ENCODE measurements at regions not wholly inside any gene's neighbourhood (a gene's known extent, or its start where the extent isn't known, plus 50 kb on each side); places are given as distances from the start of the nearest gene placed in this dataset.
A peak's percentile ranks its signal among the peaks of the same experiment; 100 is the strongest.

- Histone ChIP-seq H3K9me3 (ENCODE audit: control insufficient read depth, low read depth, low read length) (no peaks in the 10 kb centered on the region), H3K4me3 (ENCODE audit: control insufficient read depth in 2 of 3, extremely low read depth in 1 of 3, insufficient read depth in 2 of 3, low read depth in 1 of 3, low read length in 3 of 3) (no peak overlapping the region), H3K79me2 (ENCODE audit: control insufficient read depth, insufficient read depth, low read length) (no peaks in the 10 kb centered on the region), H2AFZ (ENCODE audit: control insufficient read depth, low read length) (no peak overlapping the region), H3K9me1 (ENCODE audit: control insufficient read depth, extremely low read depth, insufficient read depth, low read length) (no peaks in the 10 kb centered on the region), H3K4me1 (ENCODE audit: control insufficient read depth, extremely low read depth, insufficient read depth, low read length) (peaks cover 5% of the 10 kb centered on the region), H3K27ac (ENCODE audit: control insufficient read depth, insufficient read depth, low read length) (no peak overlapping the region), H3K4me2 (ENCODE audit: control insufficient read depth, extremely low read depth, insufficient read depth, low read depth, low read length) (no peak overlapping the region), H3K9ac (ENCODE audit: control insufficient read depth, extremely low read depth, insufficient read depth, low read length) (no peak overlapping the region), H4K20me1 (ENCODE audit: control insufficient read depth, extremely low read depth, insufficient read depth, low read length) (no peaks in the 10 kb centered on the region), H3K36me3 (ENCODE audit: control insufficient read depth in 2 of 2, extremely low read depth in 1 of 2, insufficient read depth in 2 of 2, low read length in 2 of 2) (no peaks in the 10 kb centered on the region), H3K27me3 (ENCODE audit: control insufficient read depth, extremely low read depth, insufficient read depth, low read length) (no peaks in the 10 kb centered on the region)
- DNase-seq (ENCODE audit: low read depth, low spot score): no peak
- dilution Hi-C loops (cut with MboI; ENCODE audit: extremely low pct_ligation_motif_present, low sequenced_read_pairs): no loop called here
- no peak for TF ChIP-seq EZH2 (IDR thresholded peaks at IDR 0.05; ENCODE audit: low read length)
- TF ChIP-seq CTCF (optimal IDR thresholded peaks at IDR 0.05 in 1 of 3, IDR thresholded peaks at IDR 0.05 in 1 of 3, conservative IDR thresholded peaks at IDR 0.05 in 1 of 3; ENCODE audit: extremely low read depth in 1 of 3, insufficient read depth in 2 of 3, low read length in 3 of 3): no peak
- no peak for FAIRE-seq
These were observed 89.6 kb downstream of the C11orf87 start for GRCh38 chr11:109511598-109511997.

DNA sequence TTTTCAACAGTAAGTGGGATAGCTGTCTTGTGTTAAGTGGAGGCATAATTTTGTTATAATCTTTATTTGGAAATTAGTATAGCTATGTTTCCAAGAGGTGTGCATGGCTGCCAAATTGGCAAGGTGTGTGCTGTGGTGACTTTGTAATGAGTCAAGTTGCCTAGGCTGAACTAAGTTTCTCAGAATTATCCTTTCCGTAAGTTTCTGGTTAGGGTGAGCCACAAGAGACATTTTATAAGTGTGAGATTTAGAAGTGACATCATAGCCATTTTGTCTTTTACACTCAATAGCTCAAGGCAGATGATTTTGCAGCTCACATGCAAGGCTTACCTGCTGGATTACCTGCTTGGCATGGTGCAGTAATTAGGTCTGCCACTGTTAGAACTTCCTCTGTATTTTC lies 90.3 kb downstream of the C11orf87 start:
- H3K4me1 ChIP-seq (ENCODE audit: control insufficient read depth, extremely low read depth, insufficient read depth, low read length): peaks cover 5% of the 10 kb centered on the region
- H3K9me1 ChIP-seq (ENCODE audit: control insufficient read depth, extremely low read depth, insufficient read depth, low read length): no peaks in the 10 kb centered on the region
- H3K79me2 ChIP-seq (ENCODE audit: control insufficient read depth, insufficient read depth, low read length): no peaks in the 10 kb centered on the region
- H3K9ac ChIP-seq (ENCODE audit: control insufficient read depth, extremely low read depth, insufficient read depth, low read length): no peak overlapping the region
- DNase-seq (ENCODE audit: low read depth, low spot score) (no peak), FAIRE-seq (peak; percentile 44)
- H3K4me3 ChIP-seq (ENCODE audit: control insufficient read depth in 2 of 3, extremely low read depth in 1 of 3, insufficient read depth in 2 of 3, low read depth in 1 of 3, low read length in 3 of 3): no peak overlapping the region
- dilution Hi-C loops (cut with MboI; ENCODE audit: extremely low pct_ligation_motif_present, low sequenced_read_pairs): no loop called here
- no peaks in the 10 kb centered on the region for H3K27me3 ChIP-seq (ENCODE audit: control insufficient read depth, extremely low read depth, insufficient read depth, low read length)
- H3K36me3 ChIP-seq (ENCODE audit: control insufficient read depth in 2 of 2, extremely low read depth in 1 of 2, insufficient read depth in 2 of 2, low read length in 2 of 2): no peaks in the 10 kb centered on the region
- peak overlapping the region; percentile 3 for H2AFZ ChIP-seq (ENCODE audit: control insufficient read depth, low read length)
- H3K9me3 ChIP-seq (ENCODE audit: control insufficient read depth, low read depth, low read length): no peaks in the 10 kb centered on the region
- H3K4me2 ChIP-seq (ENCODE audit: control insufficient read depth, extremely low read depth, insufficient read depth, low read depth, low read length): no peak overlapping the region
- no peak overlapping the region for H3K27ac ChIP-seq (ENCODE audit: control insufficient read depth, insufficient read depth, low read length)
- H4K20me1 ChIP-seq (ENCODE audit: control insufficient read depth, extremely low read depth, insufficient read depth, low read length): no peaks in the 10 kb centered on the region
- TF ChIP-seq EZH2 (IDR thresholded peaks at IDR 0.05; ENCODE audit: low read length) (no peak), CTCF (optimal IDR thresholded peaks at IDR 0.05 in 1 of 3, IDR thresholded peaks at IDR 0.05 in 1 of 3, conservative IDR thresholded peaks at IDR 0.05 in 1 of 3; ENCODE audit: extremely low read depth in 1 of 3, insufficient read depth in 2 of 3, low read length in 3 of 3) (no peak)
